GM12878 (cell line): ENCODE measurements at regions not wholly inside any gene's neighbourhood (a gene's known extent, or its start where the extent isn't known, plus 50 kb on each side); places are given as distances from the start of the nearest gene placed in this dataset.

Experiments used
- ATAC-seq: fragments of 200-7000 bp; cut with Tn5 transposase; 3 replicates; pipeline ENCODE4 v1.9.1; 2020; ENCODE audit warnings: mild to moderate bottlenecking, moderate library complexity
- BruUV-seq: library from RNA; stranded (reverse); fragments of 400-500 nt; replicated peaks from 2 replicates; lab custom pipeline; 2021; lab: Mats Ljungman, UMichigan
- CTCF ChIA-PET: fragments of 300-600 bp; sonication (Branson Sonifier 250); formaldehyde crosslinking; extraction: SDS; loops from one replicate; lab custom pipeline; 2021; ENCODE audit warnings: inconsistent platforms; lab: Yijun Ruan, JAX
- POLR2A ChIA-PET: fragments of 350-600 bp; formaldehyde crosslinking; extraction: SDS; loops from one replicate; lab custom pipeline; 2021; ENCODE audit warnings: inconsistent platforms; lab: Charles Lee
- RAD21 ChIA-PET: fragments of 300-600 bp; sonication (Branson Sonifier 250); formaldehyde crosslinking; loops from one replicate; lab custom pipeline; 2023; ENCODE audit warnings: antibody characterized with exemption; ENCODE audit not compliant: unreplicated experiment; lab: Charles Lee
- SMC1A ChIA-PET: fragments of 300-600 bp; sonication (Branson Sonifier 250); formaldehyde crosslinking; loops from one replicate; lab custom pipeline; 2023; ENCODE audit not compliant: unreplicated experiment, uncharacterized antibody; lab: Charles Lee
- DNase-seq: peaks from one replicate; pipeline ENCODE4 v3.0.0-alpha.2; 2011; ENCODE audit warnings: low read depth, low spot score
- FAIRE-seq: peaks from 3 replicates; lab custom pipeline; 2011; peaks lifted over from hg19 to GRCh38; lab: Jason Lieb, UNC
- H2AFZ ChIP-seq: 2 replicates; pipeline ENCODE4 v1.6.0; 2011; ENCODE audit warnings: low read depth, low read length, control low read depth; ENCODE audit not compliant: control insufficient read depth
- H3K27ac ChIP-seq: 2 replicates; pipeline ENCODE4 v1.5.1; 2011; ENCODE audit warnings: control low read depth; ENCODE audit not compliant: control insufficient read depth, insufficient read depth
- H3K27me3 ChIP-seq, 2 experiments: replicated peaks in 1 of 2; 2 replicates each; pipeline versions ENCODE4 v1.6.0 to v1.6.1; 2011; ENCODE audit warnings: low read length in 1 of 2; ENCODE audit not compliant: control insufficient read depth in 2 of 2, insufficient read depth in 2 of 2
- H3K36me3 ChIP-seq, 2 experiments: 2 replicates each; pipeline ENCODE4 v1.5.1; 2011; ENCODE audit warnings: low read length in 1 of 2; ENCODE audit not compliant: control insufficient read depth in 2 of 2, insufficient read depth in 2 of 2
- H3K4me1 ChIP-seq: 2 replicates; pipeline ENCODE4 v1.6.1; 2011; ENCODE audit warnings: mild to moderate bottlenecking, low read length, moderate library complexity, mixed read lengths; ENCODE audit not compliant: control insufficient read depth, insufficient read depth
- H3K4me2 ChIP-seq: 2 replicates; pipeline ENCODE4 v1.6.0; 2011; ENCODE audit warnings: control low read depth; ENCODE audit not compliant: control insufficient read depth, insufficient read depth
- H3K4me3 ChIP-seq: fragments of 200-600 bp; sonication (generic); 2 replicates; pipeline ENCODE4 v1.5.1; 2016
- H3K79me2 ChIP-seq: 2 replicates; pipeline ENCODE4 v1.6.0; 2011; ENCODE audit warnings: low read length; ENCODE audit not compliant: control insufficient read depth, insufficient read depth
- H3K9ac ChIP-seq: 2 replicates; pipeline ENCODE4 v1.8.0; 2011; ENCODE audit warnings: low read length, control low read depth, mixed read lengths; ENCODE audit not compliant: control insufficient read depth, insufficient read depth
- H3K9me3 ChIP-seq: replicated peaks from 3 replicates; pipeline ENCODE4 v1.5.1; 2011; ENCODE audit warnings: mild to moderate bottlenecking, low read length; ENCODE audit not compliant: control insufficient read depth, insufficient read depth
- H4K20me1 ChIP-seq: 2 replicates; pipeline ENCODE4 v1.6.0; 2011; ENCODE audit not compliant: control insufficient read depth, insufficient read depth
- CBX3 ChIP-seq: fragments of 200-600 bp; sonication (generic); IDR thresholded peaks from 2 replicates; pipeline ENCODE4 v1.6.1; 2016; ENCODE audit warnings: low read depth, borderline replicate concordance
- EGR1 ChIP-seq, 2 experiments: IDR thresholded peaks; 1 replicate in 1 of 2; 2 replicates in 1 of 2; pipeline ENCODE4 v1.6.1; 2011 to 2012; ENCODE audit warnings: low read depth in 2 of 2, low read length in 2 of 2, borderline replicate concordance in 1 of 2, mild to moderate bottlenecking in 1 of 2, moderate library complexity in 1 of 2
- HCFC1 ChIP-seq: fragments of 150-350 bp; IDR thresholded peaks from 2 replicates; pipeline ENCODE4 v1.6.1; 2014; ENCODE audit warnings: low read length
- NFIC ChIP-seq: IDR thresholded peaks from 2 replicates; pipeline ENCODE4 v1.6.1; 2012; ENCODE audit warnings: low read depth, mild to moderate bottlenecking, inconsistent platforms, low read length, moderate library complexity
- NFXL1 ChIP-seq: fragments of 450-650 bp; IDR thresholded peaks from 2 replicates; pipeline ENCODE4 v1.6.1; 2017; ENCODE audit warnings: antibody characterized with exemption, mild to moderate bottlenecking, borderline replicate concordance
- PAX8 ChIP-seq: fragments of 450-650 bp; IDR thresholded peaks from 2 replicates; pipeline ENCODE4 v1.6.1; 2017; ENCODE audit warnings: mild to moderate bottlenecking, moderate library complexity
- POLR2A ChIP-seq: IDR thresholded peaks from 2 replicates; pipeline ENCODE4 v1.6.1; 2011; ENCODE audit warnings: low read depth, mild to moderate bottlenecking, low read length
- RELB ChIP-seq: fragments of 450-650 bp; IDR thresholded peaks from 2 replicates; pipeline ENCODE4 v1.6.1; 2017; ENCODE audit warnings: low read depth, mild to moderate bottlenecking, moderate library complexity
- RUNX3 ChIP-seq: IDR thresholded peaks from 2 replicates; pipeline ENCODE4 v1.6.1; 2012; ENCODE audit warnings: low read length, inconsistent platforms
- SMAD5 ChIP-seq: IDR thresholded peaks from 2 replicates; pipeline ENCODE4 v1.6.1; 2016; ENCODE audit warnings: antibody characterized with exemption, low read depth
- SMARCA5 ChIP-seq: fragments of 450-650 bp; IDR thresholded peaks from 2 replicates; pipeline ENCODE4 v1.6.1; 2017; ENCODE audit warnings: mild to moderate bottlenecking
- SPI1 ChIP-seq: IDR thresholded peaks from 2 replicates; pipeline ENCODE4 v1.6.1; 2011; ENCODE audit warnings: low read depth, mild to moderate bottlenecking, low read length, moderate library complexity, borderline replicate concordance; ENCODE audit not compliant: insufficient read depth
- ZSCAN29 ChIP-seq: fragments of 450-650 bp; IDR thresholded peaks from 2 replicates; pipeline ENCODE4 v1.6.1; 2017; ENCODE audit warnings: mild to moderate bottlenecking, moderate library complexity
- ZZZ3 ChIP-seq: IDR thresholded peaks from 2 replicates; pipeline ENCODE4 v1.6.1; 2011; ENCODE audit warnings: low read depth; ENCODE audit not compliant: control insufficient read depth, insufficient read length
- WGBS: methylation state at CpG from one replicate; pipeline ENCODE4 v1.1.6; 2016; ENCODE audit warnings: low lambda C conversion rate; ENCODE audit not compliant: insufficient replicate concordance, insufficient coverage; ENCODE audit errors: missing lambda C conversion rate; 5-methylcytosine and 5-hydroxymethylcytosine counted together
- in situ Hi-C: fragments of 300-500 bp; cut with MboI; formaldehyde crosslinking; loops from 9 replicates; pipeline ENCODE4 v1.14.3; 2018; ENCODE audit warnings: mixed read lengths
- intact Hi-C: fragments of 100-400 bp; cut with micrococcal nuclease; formaldehyde crosslinking; loops from one replicate; pipeline ENCODE4 v1.14.2; 2022; ENCODE audit not compliant: unreplicated experiment
- TF ChIP-seq, protein P1 (sequence below): fragments of 150-350 bp; IDR thresholded peaks from 2 replicates; pipeline ENCODE4 v1.6.1; 2014; ENCODE audit warnings: mild to moderate bottlenecking, low read depth, low read length

GRCh38 chr9:129524582-129525270 is 96.2 kb downstream of the C9orf50 start:
- H3K27ac ChIP-seq, result no peak overlapping the region
- RAD21 ChIA-PET, result no interaction called here
- no peak for TF ChIP-seq ZZZ3
- TF ChIP-seq, all 136 proteins: peak for 0
- no peak overlapping the region for H3K4me3 ChIP-seq
- no peaks in the 10 kb centered on the region for H3K4me1 ChIP-seq
- peaks cover 2% of the 10 kb centered on the region; the same call in 1 of the 3 replicates for H3K9me3 ChIP-seq
- WGBS, result 32% methylated on average over 17 of the region's 17 CpGs
- DNase-seq (no peak), ATAC-seq (no peak), FAIRE-seq (no peak)
- H2AFZ ChIP-seq, result no peak overlapping the region
- intact Hi-C loops, result no loop called here
- POLR2A ChIA-PET, result no interaction called here
- SMC1A ChIA-PET, result interaction anchor here (1.4 kb wide), 1 partner anchor 23 kb away, joined by 3 read pairs; no protein-coding TSS in a partner anchor
- CTCF ChIA-PET, result no interaction called here
- H4K20me1 ChIP-seq, result no peaks in the 10 kb centered on the region
- BruUV-seq, result no TSS peak
- H3K4me2 ChIP-seq, result no peak overlapping the region
- H3K36me3 ChIP-seq, result no peaks in the 10 kb centered on the region
- in situ Hi-C loops, result no loop called here
- H3K27me3 ChIP-seq, result no peaks in the 10 kb centered on the region
- H3K79me2 ChIP-seq, result no peaks in the 10 kb centered on the region
- no peak overlapping the region for H3K9ac ChIP-seq

DNA sequence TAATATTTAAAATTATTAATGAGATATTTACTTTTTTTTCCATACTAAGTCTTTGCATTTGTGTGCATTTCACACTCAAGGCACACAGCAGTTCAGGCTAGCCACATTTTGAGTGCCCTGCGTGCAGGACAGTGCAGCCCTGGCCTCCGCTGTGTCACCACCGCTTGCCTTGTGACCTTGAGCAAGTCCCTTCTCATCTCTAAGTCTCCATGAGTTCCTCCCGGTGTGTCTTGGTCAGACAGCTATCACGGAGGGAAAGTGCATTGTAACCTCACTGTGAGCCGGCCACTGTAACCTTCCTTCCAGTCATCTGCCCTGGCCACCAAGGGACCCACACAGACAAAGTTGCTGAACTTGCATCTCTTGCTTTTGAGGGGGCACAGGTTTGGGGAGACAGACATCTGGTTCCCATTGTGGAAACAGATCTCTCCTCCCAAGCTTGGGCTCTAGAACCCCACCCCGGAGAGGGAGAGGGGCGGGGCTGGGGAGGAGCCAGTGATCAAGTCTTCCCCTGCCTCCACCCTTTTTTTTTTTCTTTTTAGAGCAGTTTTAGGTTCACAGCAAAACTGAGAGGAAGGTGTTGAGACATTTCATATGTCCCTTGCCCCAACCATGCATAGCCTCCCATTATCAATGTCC is 96.8 kb downstream of the C9orf50 start:
- H2AFZ ChIP-seq, result no peak overlapping the region
- in situ Hi-C loops (no loop called here), intact Hi-C loops (no loop called here)
- DNase-seq (no peak), ATAC-seq (no peak), FAIRE-seq (no peak)
- H3K79me2 ChIP-seq, result no peaks in the 10 kb centered on the region
- POLR2A ChIA-PET, result no interaction called here
- H3K4me3 ChIP-seq, result no peak overlapping the region
- H3K36me3 ChIP-seq, result no peaks in the 10 kb centered on the region
- H3K27me3 ChIP-seq, result no peaks in the 10 kb centered on the region
- H4K20me1 ChIP-seq, result no peaks in the 10 kb centered on the region
- H3K9ac ChIP-seq, result no peak overlapping the region
- CTCF ChIA-PET, result no interaction called here
- H3K27ac ChIP-seq, result no peak overlapping the region
- SMC1A ChIA-PET, result no interaction called here
- BruUV-seq, result no TSS peak
- peaks cover 2% of the 10 kb centered on the region; the same call in 1 of the 3 replicates for H3K9me3 ChIP-seq
- H3K4me2 ChIP-seq, result no peak overlapping the region
- no peaks in the 10 kb centered on the region for H3K4me1 ChIP-seq
- RAD21 ChIA-PET, result no interaction called here
- whole genome bisulfite sequencing, result 72% methylated on average over 8 of the region's 8 CpGs
- TF ChIP-seq POLR2A (no peak), ZSCAN29 (no peak), RUNX3 (no peak), RELB (no peak), NFIC (no peak), PAX8 (no peak), CBX3 (no peak), EGR1 (IDR thresholded peaks at IDR 0.05; ENCODE audit: borderline replicate concordance in 1 of 2, low read depth in 2 of 2, low read length in 2 of 2) (no peak), SPI1 (no peak), SMAD5 (no peak), NFXL1 (no peak), HCFC1 (no peak), SMARCA5 (no peak)
- TF ChIP-seq, protein P1, sequence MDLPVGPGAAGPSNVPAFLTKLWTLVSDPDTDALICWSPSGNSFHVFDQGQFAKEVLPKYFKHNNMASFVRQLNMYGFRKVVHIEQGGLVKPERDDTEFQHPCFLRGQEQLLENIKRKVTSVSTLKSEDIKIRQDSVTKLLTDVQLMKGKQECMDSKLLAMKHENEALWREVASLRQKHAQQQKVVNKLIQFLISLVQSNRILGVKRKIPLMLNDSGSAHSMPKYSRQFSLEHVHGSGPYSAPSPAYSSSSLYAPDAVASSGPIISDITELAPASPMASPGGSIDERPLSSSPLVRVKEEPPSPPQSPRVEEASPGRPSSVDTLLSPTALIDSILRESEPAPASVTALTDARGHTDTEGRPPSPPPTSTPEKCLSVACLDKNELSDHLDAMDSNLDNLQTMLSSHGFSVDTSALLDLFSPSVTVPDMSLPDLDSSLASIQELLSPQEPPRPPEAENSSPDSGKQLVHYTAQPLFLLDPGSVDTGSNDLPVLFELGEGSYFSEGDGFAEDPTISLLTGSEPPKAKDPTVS, result no peak
